Activated CD8-positive, alpha-beta T cell treated with anti-CD3 and anti-CD28 coated beads, Interleukin-2, amount 10 ng/mL, durations not matched to agents 7 days and 5 days (primary cell): ENCODE measurements at regions not wholly inside any gene's neighbourhood (a gene's known extent, or its start where the extent isn't known, plus 50 kb on each side); places are given as distances from the start of the nearest gene placed in this dataset.
A peak's percentile ranks its signal among the peaks of the same experiment; 100 is the strongest.

Experiments used
- ATAC-seq: fragments of 150-1000 bp; cut with Tn5 transposase; one replicate; pipeline ENCODE4 v1.10.0; 2021; ENCODE audit warnings: moderate library complexity
- CTCF ChIA-PET: fragments of 350-600 bp; sonication (Branson Sonifier 250); formaldehyde crosslinking; loops from one replicate; lab custom pipeline; 2021; ENCODE audit warnings: antibody characterized with exemption; lab: Charles Lee
- POLR2A ChIA-PET: fragments of 350-600 bp; sonication (Branson Sonifier 250); formaldehyde crosslinking; loops from one replicate; lab custom pipeline; 2021; ENCODE audit warnings: antibody characterized with exemption; lab: Charles Lee
- DNase-seq: peaks from one replicate; pipeline ENCODE4 v3.0.0-alpha.2; 2020
- H3K27ac Mint-ChIP-seq: one replicate; pipeline ENCODE4 v1.8.0; 2021; ENCODE audit warnings: mild to moderate bottlenecking, mixed read lengths
- H3K27me3 Mint-ChIP-seq: one replicate; pipeline ENCODE4 v1.8.0; 2021; ENCODE audit warnings: low read depth, mixed read lengths
- H3K36me3 Mint-ChIP-seq: one replicate; pipeline ENCODE4 v1.8.0; 2021; ENCODE audit warnings: low read depth, mixed read lengths
- H3K4me1 Mint-ChIP-seq: one replicate; pipeline ENCODE4 v1.8.0; 2021; ENCODE audit warnings: low read depth, mixed read lengths
- H3K4me3 Mint-ChIP-seq: one replicate; pipeline ENCODE4 v1.8.0; 2021; ENCODE audit warnings: mild to moderate bottlenecking, mixed read lengths
- H3K9me3 Mint-ChIP-seq: one replicate; pipeline ENCODE4 v1.8.0; 2022; ENCODE audit warnings: mixed read lengths; ENCODE audit not compliant: insufficient read depth

GRCh38 chr10:114761205-114762193 is 60.1 kb upstream of the FHIP2A start:
- no peaks in the 10 kb centered on the region for H3K4me1 Mint-ChIP-seq
- ChIA-PET CTCF (no interaction called here), POLR2A (interaction anchor here (0.6 kb wide), 1 partner anchor 13 kb away, joined by 4 read pairs; no protein-coding TSS in a partner anchor)
- H3K9me3 Mint-ChIP-seq: no peaks in the 10 kb centered on the region
- no peaks in the 10 kb centered on the region for H3K36me3 Mint-ChIP-seq
- ATAC-seq (no peak), DNase-seq (no peak)
- H3K4me3 Mint-ChIP-seq: no peak overlapping the region
- peaks cover 37% of the 10 kb centered on the region for H3K27me3 Mint-ChIP-seq
- H3K27ac Mint-ChIP-seq: no peak overlapping the region

GRCh38 chr10:114762811-114763210 is 58.8 kb upstream of the FHIP2A start:
- no peak overlapping the region for H3K27ac Mint-ChIP-seq
- peaks cover 6% of the 10 kb centered on the region for H3K4me1 Mint-ChIP-seq
- ChIA-PET CTCF (no interaction called here), POLR2A (no interaction called here)
- no peak for DNase-seq
- no peak overlapping the region for H3K4me3 Mint-ChIP-seq
- no peaks in the 10 kb centered on the region for H3K36me3 Mint-ChIP-seq
- no peak for ATAC-seq
- peaks cover 45% of the 10 kb centered on the region for H3K27me3 Mint-ChIP-seq
- H3K9me3 Mint-ChIP-seq: no peaks in the 10 kb centered on the region

GRCh38 chr10:114764656-114765055 is 56.9 kb upstream of the FHIP2A start:
- Mint-ChIP-seq H3K27me3 (peaks cover 54% of the 10 kb centered on the region), H3K4me3 (no peak overlapping the region), H3K36me3 (no peaks in the 10 kb centered on the region), H3K9me3 (no peaks in the 10 kb centered on the region), H3K27ac (no peak overlapping the region), H3K4me1 (peaks cover 6% of the 10 kb centered on the region)
- no peak for DNase-seq
- POLR2A ChIA-PET: no interaction called here
- CTCF ChIA-PET: interaction anchor here (0.8 kb wide), 1 partner anchor 210 kb away, joined by 3 read pairs; no protein-coding TSS in a partner anchor
- ATAC-seq: no peak

- no peak overlapping the region for H3K27ac Mint-ChIP-seq
- peaks cover 6% of the 10 kb centered on the region for H3K4me1 Mint-ChIP-seq
- no peaks in the 10 kb centered on the region for H3K9me3 Mint-ChIP-seq
- H3K36me3 Mint-ChIP-seq: no peaks in the 10 kb centered on the region
- ChIA-PET POLR2A (no interaction called here), CTCF (interaction anchor here (1.3 kb wide), 1 partner anchor 55 kb away, joined by 4 read pairs; the partner anchor contains the start of gene FHIP2A)
- no peak overlapping the region for H3K4me3 Mint-ChIP-seq
- no peak for ATAC-seq
- no peak for DNase-seq
- peaks cover 50% of the 10 kb centered on the region for H3K27me3 Mint-ChIP-seq
Observed at GRCh38 chr10:114766470-114766869, 55.1 kb upstream of the FHIP2A start.

- Mint-ChIP-seq H3K27ac (no peak overlapping the region), H3K4me3 (peak overlapping the region; percentile 65), H3K4me1 (peaks cover 6% of the 10 kb centered on the region), H3K9me3 (no peaks in the 10 kb centered on the region), H3K27me3 (peaks cover 45% of the 10 kb centered on the region), H3K36me3 (no peaks in the 10 kb centered on the region)
- DNase-seq (no peak), ATAC-seq (peak; percentile 39)
- CTCF ChIA-PET: interaction anchor here (1.3 kb wide), 1 partner anchor 54 kb away, joined by 4 read pairs; the partner anchor contains the start of gene FHIP2A
- POLR2A ChIA-PET: no interaction called here
Observed at GRCh38 chr10:114767101-114767985, 54.2 kb upstream of the FHIP2A start.

GRCh38 chr10:114767986-114768821 is 53.4 kb upstream of the FHIP2A start:
- no peak for DNase-seq
- peaks cover 43% of the 10 kb centered on the region for H3K27me3 Mint-ChIP-seq
- peak; percentile 63 for ATAC-seq
- no peaks in the 10 kb centered on the region for H3K9me3 Mint-ChIP-seq
- H3K27ac Mint-ChIP-seq: no peak overlapping the region
- H3K4me3 Mint-ChIP-seq: no peak overlapping the region
- POLR2A ChIA-PET: no interaction called here
- H3K36me3 Mint-ChIP-seq: no peaks in the 10 kb centered on the region
- peaks cover 6% of the 10 kb centered on the region for H3K4me1 Mint-ChIP-seq
- CTCF ChIA-PET: no interaction called here

GRCh38 chr10:114770009-114770408 is 51.6 kb upstream of the FHIP2A start:
- no peaks in the 10 kb centered on the region for H3K36me3 Mint-ChIP-seq
- no peak overlapping the region for H3K27ac Mint-ChIP-seq
- no peak for DNase-seq
- no peaks in the 10 kb centered on the region for H3K9me3 Mint-ChIP-seq
- no peak for ATAC-seq
- H3K4me3 Mint-ChIP-seq: no peak overlapping the region
- POLR2A ChIA-PET: no interaction called here
- peaks cover 51% of the 10 kb centered on the region for H3K27me3 Mint-ChIP-seq
- CTCF ChIA-PET: no interaction called here
- H3K4me1 Mint-ChIP-seq: peaks cover 6% of the 10 kb centered on the region

- POLR2A ChIA-PET: interaction anchor here (0.8 kb wide), 1 partner anchor 12 kb away, joined by 3 read pairs; no protein-coding TSS in a partner anchor
- no peak overlapping the region for H3K27ac Mint-ChIP-seq
Observed at GRCh38 chr10:114771157-114771556, 50.4 kb upstream of the FHIP2A start.

GRCh38 chr10:114771749-114772148 is 49.8 kb upstream of the FHIP2A start:
- DNase-seq (no peak), ATAC-seq (no peak)
- Mint-ChIP-seq H3K4me3 (no peak overlapping the region), H3K36me3 (no peaks in the 10 kb centered on the region), H3K27me3 (peaks cover 51% of the 10 kb centered on the region), H3K9me3 (no peaks in the 10 kb centered on the region), H3K27ac (no peak overlapping the region), H3K4me1 (peaks cover 5% of the 10 kb centered on the region)
- CTCF ChIA-PET: no interaction called here
- POLR2A ChIA-PET: interaction anchor here (0.8 kb wide), 1 partner anchor 12 kb away, joined by 3 read pairs; no protein-coding TSS in a partner anchor

More at GRCh38 chr10:114771157-114771556, 50.4 kb upstream of the FHIP2A start:
- DNase-seq: no peak
- Mint-ChIP-seq H3K27me3 (peaks cover 55% of the 10 kb centered on the region), H3K36me3 (no peaks in the 10 kb centered on the region), H3K4me1 (peaks cover 6% of the 10 kb centered on the region), H3K4me3 (no peak overlapping the region), H3K9me3 (no peaks in the 10 kb centered on the region)
- CTCF ChIA-PET: no interaction called here
- ATAC-seq: no peak
